Urothelium cell line (cell line): ENCODE measurements at regions not wholly inside any gene's neighbourhood (a gene's known extent, or its start where the extent isn't known, plus 50 kb on each side); places are given as distances from the start of the nearest gene placed in this dataset.
"Not testable (repeated sequence)": the region's sequence is repeated elsewhere in the genome, so short reads cannot be mapped to it uniquely, and the experiment has no call there.

Experiments
- DNase-seq: peaks from one replicate; pipeline ENCODE4 v3.0.0; 2011; ENCODE audit warnings: low spot score, mixed read lengths
- FAIRE-seq: peaks from 2 replicates; lab custom pipeline; 2011; peaks lifted over from hg19 to GRCh38; lab: Jason Lieb, UNC

GRCh38 chr21:13303763-13304162, 305.8 kb upstream of the POTED start:
- DNase-seq, FAIRE-seq: not testable (repeated sequence)

GRCh38 chr21:13304901-13305300, 304.7 kb upstream of the POTED start:
- not testable (repeated sequence) for DNase-seq, FAIRE-seq

GRCh38 chr21:13310120-13310519, 299.5 kb upstream of the POTED start:
- not testable (repeated sequence) for FAIRE-seq, DNase-seq

GRCh38 chr21:13310570-13311524, 298.7 kb upstream of the POTED start:
- DNase-seq, result not testable (repeated sequence)
- peak; percentile 63 for FAIRE-seq

- not testable (repeated sequence) for FAIRE-seq, DNase-seq
These were observed 290.9 kb upstream of the POTED start for GRCh38 chr21:13318718-13319117.

GRCh38 chr21:13321919-13322318, 287.7 kb upstream of the POTED start:
- not testable (repeated sequence) for DNase-seq, FAIRE-seq

- not testable (repeated sequence) for FAIRE-seq
These were observed 268.8 kb upstream of the POTED start for GRCh38 chr21:13340670-13341234.

GRCh38 chr21:13351521-13351920, 258.1 kb upstream of the POTED start:
- DNase-seq, FAIRE-seq: not testable (repeated sequence)

More at GRCh38 chr21:13340670-13341234, 268.8 kb upstream of the POTED start:
- DNase-seq, result not testable (repeated sequence)

GRCh38 chr21:13360175-13360574, 249.4 kb upstream of the POTED start:
- FAIRE-seq, DNase-seq: not testable (repeated sequence)

- no peak for DNase-seq
- FAIRE-seq, result no peak
These were observed 241.4 kb upstream of the POTED start for GRCh38 chr21:13368200-13368599.

- not testable (repeated sequence) for DNase-seq, FAIRE-seq
These were observed 236.9 kb upstream of the POTED start for GRCh38 chr21:13372721-13373120.

- FAIRE-seq, DNase-seq: not testable (repeated sequence)
These were observed 230.6 kb upstream of the POTED start for GRCh38 chr21:13378943-13379342.

- not testable (repeated sequence) for FAIRE-seq, DNase-seq
These were observed 230.0 kb upstream of the POTED start for GRCh38 chr21:13379566-13379965.

- not testable (repeated sequence) for DNase-seq, FAIRE-seq
These were observed 229.0 kb upstream of the POTED start for GRCh38 chr21:13380561-13380960.

- FAIRE-seq, result peak; percentile 89
- not testable (repeated sequence) for DNase-seq
These were observed 225.4 kb upstream of the POTED start for GRCh38 chr21:13384143-13384542.

- DNase-seq, result peak; percentile 6
These were observed 200.4 kb upstream of the POTED start for GRCh38 chr21:13409184-13409583.

GRCh38 chr21:13435863-13436262, 173.7 kb upstream of the POTED start:
- not testable (repeated sequence) for FAIRE-seq, DNase-seq

More at GRCh38 chr21:13409184-13409583, 200.4 kb upstream of the POTED start:
- peak; percentile 98 for FAIRE-seq

- not testable (repeated sequence) for DNase-seq
- FAIRE-seq, result peak; percentile 48
These were observed 161.8 kb upstream of the POTED start for GRCh38 chr21:13447767-13448166.

- not testable (repeated sequence) for FAIRE-seq, DNase-seq
These were observed 146.0 kb upstream of the POTED start for GRCh38 chr21:13463562-13463961.
